ENCODE measurements at regions not wholly inside any gene's neighbourhood (a gene's known extent, or its start where the extent isn't known, plus 50 kb on each side); places are given as distances from the start of the nearest gene placed in this dataset.

DNA sequence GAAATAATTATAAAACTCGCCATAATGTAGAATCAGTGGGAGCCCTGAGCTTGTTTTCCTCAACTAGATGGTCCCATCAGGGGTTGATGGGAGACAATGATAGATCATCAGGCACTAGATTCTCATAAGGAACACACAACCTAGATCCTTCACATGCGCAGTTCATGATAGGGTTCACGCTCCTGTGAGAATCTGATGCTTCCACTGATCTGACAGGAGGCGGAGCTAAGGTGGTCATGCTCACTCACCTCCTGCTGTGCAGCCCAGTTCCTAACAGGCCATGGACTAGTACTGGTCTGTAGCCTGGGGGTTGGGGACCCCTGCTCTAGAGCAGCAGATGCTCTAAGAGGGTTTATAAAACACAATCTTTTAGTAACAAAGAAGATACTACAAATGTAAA, 183.6 kb downstream of the ANXA2 start:
- H3K36me3 ChIP-seq (ENCODE audit: insufficient read depth, low read length), result no peaks in the 10 kb centered on the region
- Mint-ChIP-seq H3K4me1 (ENCODE audit: low read depth, unreplicated experiment) (peaks cover 17% of the 10 kb centered on the region), H3K36me3 (ENCODE audit: low read depth, unreplicated experiment) (no peaks in the 10 kb centered on the region), H3K27ac (ENCODE audit: unreplicated experiment) (no peak overlapping the region), H3K4me3 (ENCODE audit: unreplicated experiment) (no peak overlapping the region), H3K9me3 (ENCODE audit: unreplicated experiment) (peaks cover 5% of the 10 kb centered on the region), H3K27me3 (ENCODE audit: low read depth, unreplicated experiment) (peaks cover 2% of the 10 kb centered on the region)
- H4K20me1 ChIP-seq (ENCODE audit: insufficient read depth, low read length), result no peaks in the 10 kb centered on the region
- H3K4me1 ChIP-seq (ENCODE audit: insufficient read depth, low read length), result no peaks in the 10 kb centered on the region
- no peaks in the 10 kb centered on the region for H3K9me3 ChIP-seq (ENCODE audit: insufficient read depth, low read depth, low read length)
- no peak for FAIRE-seq
- H3K79me2 ChIP-seq (ENCODE audit: insufficient read depth, low read length), result no peaks in the 10 kb centered on the region
- no peaks in the 10 kb centered on the region for H3K27me3 ChIP-seq (ENCODE audit: insufficient read depth, low read length)
- no peak for DNase-seq (ENCODE audit: low read depth)
- H3K9ac ChIP-seq (ENCODE audit: low read length), result no peak overlapping the region
- no peak overlapping the region for H3K4me3 ChIP-seq (ENCODE audit: insufficient read depth, low read depth, low read length)
- no peak for TF ChIP-seq EZH2 (IDR thresholded peaks at IDR 0.05; ENCODE audit: insufficient read depth, low read length)
- TF ChIP-seq, protein P1, sequence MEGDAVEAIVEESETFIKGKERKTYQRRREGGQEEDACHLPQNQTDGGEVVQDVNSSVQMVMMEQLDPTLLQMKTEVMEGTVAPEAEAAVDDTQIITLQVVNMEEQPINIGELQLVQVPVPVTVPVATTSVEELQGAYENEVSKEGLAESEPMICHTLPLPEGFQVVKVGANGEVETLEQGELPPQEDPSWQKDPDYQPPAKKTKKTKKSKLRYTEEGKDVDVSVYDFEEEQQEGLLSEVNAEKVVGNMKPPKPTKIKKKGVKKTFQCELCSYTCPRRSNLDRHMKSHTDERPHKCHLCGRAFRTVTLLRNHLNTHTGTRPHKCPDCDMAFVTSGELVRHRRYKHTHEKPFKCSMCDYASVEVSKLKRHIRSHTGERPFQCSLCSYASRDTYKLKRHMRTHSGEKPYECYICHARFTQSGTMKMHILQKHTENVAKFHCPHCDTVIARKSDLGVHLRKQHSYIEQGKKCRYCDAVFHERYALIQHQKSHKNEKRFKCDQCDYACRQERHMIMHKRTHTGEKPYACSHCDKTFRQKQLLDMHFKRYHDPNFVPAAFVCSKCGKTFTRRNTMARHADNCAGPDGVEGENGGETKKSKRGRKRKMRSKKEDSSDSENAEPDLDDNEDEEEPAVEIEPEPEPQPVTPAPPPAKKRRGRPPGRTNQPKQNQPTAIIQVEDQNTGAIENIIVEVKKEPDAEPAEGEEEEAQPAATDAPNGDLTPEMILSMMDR (IDR thresholded peaks at IDR 0.05; ENCODE audit: insufficient read depth, low read depth, low read length), result no peak
- H2AFZ ChIP-seq (ENCODE audit: low read depth, low read length), result no peak overlapping the region
- no peak overlapping the region for H3K27ac ChIP-seq (ENCODE audit: low read depth, low read length)
- H3K4me2 ChIP-seq (ENCODE audit: low read length), result no peak overlapping the region

DNA sequence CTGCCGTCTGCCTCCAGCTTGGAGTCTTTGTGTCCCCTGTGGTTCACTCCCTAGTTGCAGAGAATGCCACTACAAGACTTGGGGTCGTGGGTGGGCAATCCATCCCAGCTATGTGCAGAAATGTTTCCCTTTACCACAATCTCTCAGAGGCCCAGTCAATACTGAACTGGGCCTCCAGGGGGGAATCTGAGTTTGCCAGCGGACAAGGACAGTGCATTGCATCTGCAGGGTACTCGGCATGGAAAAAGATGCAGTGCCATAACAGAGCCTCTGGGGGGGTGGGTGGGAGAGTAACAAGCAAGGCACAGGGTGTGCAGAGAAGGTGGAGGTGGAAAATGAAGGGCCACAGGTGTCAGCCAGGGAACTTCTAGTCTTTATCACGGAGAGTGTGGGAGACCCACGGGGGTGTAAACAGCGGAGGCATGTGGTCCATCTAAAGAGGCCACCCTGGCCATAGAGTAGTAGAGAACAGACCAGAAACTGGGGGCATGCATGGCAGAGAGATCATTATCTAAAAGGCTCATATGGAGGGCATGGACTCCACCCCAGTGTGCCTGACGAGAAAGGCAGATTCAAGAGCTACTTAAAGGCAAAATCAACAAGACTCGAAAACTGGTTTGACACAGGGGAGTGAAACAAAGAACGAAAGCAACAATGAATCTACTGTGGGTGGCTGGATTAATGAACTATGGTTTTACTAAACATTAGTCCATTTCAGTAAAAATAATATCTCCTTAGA, 182.4 kb downstream of the ANXA2 start:
- Mint-ChIP-seq H3K4me3 (ENCODE audit: unreplicated experiment) (no peak overlapping the region), H3K36me3 (ENCODE audit: low read depth, unreplicated experiment) (no peaks in the 10 kb centered on the region), H3K9me3 (ENCODE audit: unreplicated experiment) (peaks cover 5% of the 10 kb centered on the region), H3K27ac (ENCODE audit: unreplicated experiment) (no peak overlapping the region), H3K27me3 (ENCODE audit: low read depth, unreplicated experiment) (peaks cover 2% of the 10 kb centered on the region), H3K4me1 (ENCODE audit: low read depth, unreplicated experiment) (peaks cover 25% of the 10 kb centered on the region)
- Histone ChIP-seq H3K4me3 (ENCODE audit: insufficient read depth, low read depth, low read length) (no peak overlapping the region), H3K9me3 (ENCODE audit: insufficient read depth, low read depth, low read length) (no peaks in the 10 kb centered on the region), H3K36me3 (ENCODE audit: insufficient read depth, low read length) (no peaks in the 10 kb centered on the region), H4K20me1 (ENCODE audit: insufficient read depth, low read length) (no peaks in the 10 kb centered on the region), H3K79me2 (ENCODE audit: insufficient read depth, low read length) (no peaks in the 10 kb centered on the region), H3K27ac (ENCODE audit: low read depth, low read length) (no peak overlapping the region), H3K9ac (ENCODE audit: low read length) (no peak overlapping the region), H3K4me2 (ENCODE audit: low read length) (no peak overlapping the region), H3K4me1 (ENCODE audit: insufficient read depth, low read length) (no peaks in the 10 kb centered on the region), H2AFZ (ENCODE audit: low read depth, low read length) (no peak overlapping the region), H3K27me3 (ENCODE audit: insufficient read depth, low read length) (no peaks in the 10 kb centered on the region)
- no peak for TF ChIP-seq EZH2 (IDR thresholded peaks at IDR 0.05; ENCODE audit: insufficient read depth, low read length)
- TF ChIP-seq, protein P1 (IDR thresholded peaks at IDR 0.05; ENCODE audit: insufficient read depth, low read depth, low read length), result no peak
- FAIRE-seq, result no peak
- DNase-seq (ENCODE audit: low read depth), result no peak

DNA sequence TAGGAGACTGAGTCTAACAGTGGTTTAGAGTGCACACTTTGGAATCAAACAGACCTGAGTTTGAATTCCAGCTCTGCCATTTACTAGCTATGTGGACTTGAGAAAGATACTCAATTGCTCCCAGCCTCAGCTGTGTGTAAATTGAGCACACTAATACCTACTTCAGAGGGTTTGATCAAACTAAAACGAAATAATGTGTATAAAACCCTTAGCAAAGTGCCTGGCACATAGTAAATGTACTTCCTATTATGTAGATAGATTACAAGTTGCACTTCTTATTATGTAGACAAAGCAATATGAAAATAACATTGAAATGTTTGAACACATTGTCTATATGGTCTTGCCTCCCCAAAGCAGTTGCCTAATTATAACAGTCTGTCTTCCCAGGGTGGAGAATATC, 180.6 kb downstream of the ANXA2 start:
- DNase-seq (ENCODE audit: low read depth), result no peak
- H3K4me3 ChIP-seq (ENCODE audit: insufficient read depth, low read depth, low read length), result no peak overlapping the region
- no peaks in the 10 kb centered on the region for H3K9me3 ChIP-seq (ENCODE audit: insufficient read depth, low read depth, low read length)
- TF ChIP-seq, protein P1 (IDR thresholded peaks at IDR 0.05; ENCODE audit: insufficient read depth, low read depth, low read length), result no peak
- TF ChIP-seq EZH2 (IDR thresholded peaks at IDR 0.05; ENCODE audit: insufficient read depth, low read length), result no peak
- H3K36me3 ChIP-seq (ENCODE audit: insufficient read depth, low read length), result no peaks in the 10 kb centered on the region
- no peak overlapping the region for H3K9ac ChIP-seq (ENCODE audit: low read length)
- no peak overlapping the region for H2AFZ ChIP-seq (ENCODE audit: low read depth, low read length)
- H3K27me3 Mint-ChIP-seq (ENCODE audit: low read depth, unreplicated experiment), result peaks cover 2% of the 10 kb centered on the region
- H3K27me3 ChIP-seq (ENCODE audit: insufficient read depth, low read length), result no peaks in the 10 kb centered on the region
- no peaks in the 10 kb centered on the region for H3K36me3 Mint-ChIP-seq (ENCODE audit: low read depth, unreplicated experiment)
- H3K4me2 ChIP-seq (ENCODE audit: low read length), result no peak overlapping the region
- no peaks in the 10 kb centered on the region for H3K79me2 ChIP-seq (ENCODE audit: insufficient read depth, low read length)
- H3K4me3 Mint-ChIP-seq (ENCODE audit: unreplicated experiment), result no peak overlapping the region
- peaks cover 5% of the 10 kb centered on the region for H3K9me3 Mint-ChIP-seq (ENCODE audit: unreplicated experiment)
- H3K4me1 Mint-ChIP-seq (ENCODE audit: low read depth, unreplicated experiment), result peaks cover 21% of the 10 kb centered on the region
- H3K4me1 ChIP-seq (ENCODE audit: insufficient read depth, low read length), result no peaks in the 10 kb centered on the region
- no peak overlapping the region for H3K27ac ChIP-seq (ENCODE audit: low read depth, low read length)
- H3K27ac Mint-ChIP-seq (ENCODE audit: unreplicated experiment), result no peak overlapping the region
- H4K20me1 ChIP-seq (ENCODE audit: insufficient read depth, low read length), result no peaks in the 10 kb centered on the region
- no peak for FAIRE-seq
